B cell (primary cell): ENCODE measurements at regions not wholly inside any gene's neighbourhood (a gene's known extent, or its start where the extent isn't known, plus 50 kb on each side); places are given as distances from the start of the nearest gene placed in this dataset.

Source experiments
- EZH2 ChIP-seq: IDR thresholded peaks from 2 replicates; pipeline ENCODE4 v1.6.1; 2012; ENCODE audit warnings: borderline replicate concordance, low read depth, mild to moderate bottlenecking, moderate library complexity, low read length; ENCODE audit not compliant: insufficient read depth, poor library complexity, severe bottlenecking
- TF ChIP-seq, protein P1 (sequence below): fragments of 200-600 bp; IDR thresholded peaks from one replicate; pipeline ENCODE4 v1.8.0; 2022; ENCODE audit warnings: antibody characterized with exemption, mild to moderate bottlenecking

DNA sequence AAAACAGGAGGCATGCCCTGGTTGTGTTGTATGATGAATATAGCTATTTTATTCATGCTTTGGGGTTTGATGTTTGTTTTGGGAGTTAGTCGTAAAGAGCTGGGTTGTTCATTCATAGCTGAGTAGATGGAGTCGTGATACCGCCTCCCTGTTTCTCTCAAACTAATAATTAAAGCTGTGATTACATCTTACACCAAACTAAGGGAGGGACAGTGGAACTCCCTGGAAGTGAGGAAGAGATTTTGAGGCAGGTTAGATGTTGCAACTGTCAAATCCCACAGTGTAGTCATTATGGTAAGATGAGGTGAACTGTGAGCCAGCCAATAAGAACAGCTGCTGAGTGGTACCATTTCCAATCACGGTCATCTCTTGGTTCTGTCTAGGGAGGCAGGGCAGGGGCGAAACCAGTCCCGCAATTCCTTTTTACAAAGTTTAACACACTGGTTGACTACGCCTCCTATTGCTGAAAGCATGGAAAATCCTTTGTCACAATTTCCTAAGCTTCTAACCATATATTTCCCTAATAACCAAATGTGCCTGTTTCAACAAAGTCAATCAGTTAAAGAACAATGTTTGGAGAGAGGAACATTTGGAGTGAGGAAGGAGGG is 207.6 kb upstream of the SERP2 start:
- TF ChIP-seq, protein P1, sequence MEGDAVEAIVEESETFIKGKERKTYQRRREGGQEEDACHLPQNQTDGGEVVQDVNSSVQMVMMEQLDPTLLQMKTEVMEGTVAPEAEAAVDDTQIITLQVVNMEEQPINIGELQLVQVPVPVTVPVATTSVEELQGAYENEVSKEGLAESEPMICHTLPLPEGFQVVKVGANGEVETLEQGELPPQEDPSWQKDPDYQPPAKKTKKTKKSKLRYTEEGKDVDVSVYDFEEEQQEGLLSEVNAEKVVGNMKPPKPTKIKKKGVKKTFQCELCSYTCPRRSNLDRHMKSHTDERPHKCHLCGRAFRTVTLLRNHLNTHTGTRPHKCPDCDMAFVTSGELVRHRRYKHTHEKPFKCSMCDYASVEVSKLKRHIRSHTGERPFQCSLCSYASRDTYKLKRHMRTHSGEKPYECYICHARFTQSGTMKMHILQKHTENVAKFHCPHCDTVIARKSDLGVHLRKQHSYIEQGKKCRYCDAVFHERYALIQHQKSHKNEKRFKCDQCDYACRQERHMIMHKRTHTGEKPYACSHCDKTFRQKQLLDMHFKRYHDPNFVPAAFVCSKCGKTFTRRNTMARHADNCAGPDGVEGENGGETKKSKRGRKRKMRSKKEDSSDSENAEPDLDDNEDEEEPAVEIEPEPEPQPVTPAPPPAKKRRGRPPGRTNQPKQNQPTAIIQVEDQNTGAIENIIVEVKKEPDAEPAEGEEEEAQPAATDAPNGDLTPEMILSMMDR: no peak
- TF ChIP-seq EZH2: no peak
